Liver (tissue), 8 donors: ENCODE measurements at regions not wholly inside any gene's neighbourhood (a gene's known extent, or its start where the extent isn't known, plus 50 kb on each side); places are given as distances from the start of the nearest gene placed in this dataset.

Source experiments
- DNase-seq: peaks from one replicate; pipeline ENCODE4 v3.0.0-alpha.2; 2017; ENCODE audit warnings: low spot score
- H3K27ac ChIP-seq, 2 donors: one replicate each; pipeline ENCODE4 v1.7.0; 2013; ENCODE audit warnings: inconsistent platforms in 2 of 2, low read length in 2 of 2, control low read depth in 1 of 2, low read depth in 1 of 2, mild to moderate bottlenecking in 1 of 2
- H3K27me3 ChIP-seq, 4 donors: one replicate each; pipeline versions ENCODE4 v1.6.1 to v1.7.0; 2013; ENCODE audit warnings: low read length in 3 of 4, inconsistent platforms in 1 of 4, mild to moderate bottlenecking in 1 of 4, moderate library complexity in 1 of 4; ENCODE audit not compliant: control insufficient read depth in 4 of 4, insufficient read depth in 4 of 4
- H3K36me3 ChIP-seq, 4 donors: one replicate each; pipeline versions ENCODE4 v1.6.1 to v1.7.0; 2013; ENCODE audit warnings: low read length in 3 of 4, mild to moderate bottlenecking in 3 of 4, low read depth in 1 of 4, moderate library complexity in 1 of 4; ENCODE audit not compliant: control insufficient read depth in 4 of 4, insufficient read depth in 3 of 4
- H3K4me1 ChIP-seq, 4 donors: one replicate each; pipeline versions ENCODE4 v1.6.1 to v1.7.0; 2013; ENCODE audit warnings: low read length in 3 of 4, mild to moderate bottlenecking in 3 of 4, moderate library complexity in 1 of 4; ENCODE audit not compliant: control insufficient read depth in 4 of 4, insufficient read depth in 4 of 4
- H3K4me3 ChIP-seq, 3 donors: one replicate each; pipeline versions ENCODE4 v1.6.1 to v1.7.0; 2013; ENCODE audit warnings: low read length in 3 of 3, control low read depth in 1 of 3, low read depth in 1 of 3, mild to moderate bottlenecking in 1 of 3
- H3K9ac ChIP-seq, 2 donors: one replicate each; pipeline ENCODE4 v1.7.0; 2013; ENCODE audit warnings: low read length in 2 of 2, mild to moderate bottlenecking in 2 of 2, moderate library complexity in 2 of 2, control low read depth in 1 of 2, low read depth in 1 of 2
- H3K9me3 ChIP-seq, 4 donors: one replicate each; pipeline versions ENCODE4 v1.6.1 to v1.7.0; 2013; ENCODE audit warnings: low read length in 3 of 4; ENCODE audit not compliant: control insufficient read depth in 4 of 4
- CTCF ChIP-seq: fragments of 150-350 bp; IDR thresholded peaks from 2 replicates; pipeline ENCODE4 v1.5.1; 2017; ENCODE audit warnings: improper control_type of control experiment, low read depth, low read length; ENCODE audit not compliant: missing input control
- FOXA2 ChIP-seq: IDR thresholded peaks from 2 replicates; pipeline ENCODE4 v1.6.1; 2016; ENCODE audit warnings: antibody characterized with exemption
- HNF4A ChIP-seq, 2 donors: conservative IDR thresholded peaks; 2 replicates each; pipeline ENCODE4 v1.6.1; 2016; ENCODE audit warnings: antibody characterized with exemption in 2 of 2, mild to moderate bottlenecking in 2 of 2
- HNF4G ChIP-seq: IDR thresholded peaks from 2 replicates; pipeline ENCODE4 v1.6.1; 2016; ENCODE audit warnings: antibody characterized with exemption
- NR2F2 ChIP-seq: IDR thresholded peaks from 2 replicates; pipeline ENCODE4 v1.6.1; 2016; ENCODE audit warnings: antibody characterized with exemption
- RAD21 ChIP-seq, 2 donors: IDR thresholded peaks; 2 replicates each; pipeline ENCODE4 v1.6.1; 2016; ENCODE audit warnings: antibody characterized with exemption in 2 of 2, mild to moderate bottlenecking in 2 of 2
- REST ChIP-seq: IDR thresholded peaks from 2 replicates; pipeline ENCODE4 v1.6.1; 2016; ENCODE audit warnings: antibody characterized with exemption, mild to moderate bottlenecking
- TAF1 ChIP-seq: conservative IDR thresholded peaks from 2 replicates; pipeline ENCODE4 v1.6.1; 2016; ENCODE audit warnings: antibody characterized with exemption, mild to moderate bottlenecking
- YY1 ChIP-seq: IDR thresholded peaks from 2 replicates; pipeline ENCODE4 v1.6.1; 2016; ENCODE audit warnings: antibody characterized with exemption, mild to moderate bottlenecking
- ZBTB33 ChIP-seq: IDR thresholded peaks from 2 replicates; pipeline ENCODE4 v1.6.1; 2016; ENCODE audit warnings: antibody characterized with exemption
- WGBS: extraction: QIAGEN DNeasy Blood & Tissue Kit; methylation state at CpG from one replicate; pipeline ENCODE4 v1.1.7; 2013; 5-methylcytosine and 5-hydroxymethylcytosine counted together
- donor health status: healthy.
- donor health status: healthy.
- donor health status: healthy.
- donor health status: healthy.
- donor health status: healthy.

- H3K4me1 ChIP-seq = no peaks in the 10 kb centered on the region
- peaks cover 0 to under 1% (median 0%) of the 10 kb centered on the region in 4 donors for H3K9me3 ChIP-seq
- no peak overlapping the region for H3K9ac ChIP-seq
- TF ChIP-seq HNF4A (conservative IDR thresholded peaks at IDR 0.05) (no peak), REST (no peak), YY1 (no peak), TAF1 (no peak)
- no peaks in the 10 kb centered on the region for H3K27me3 ChIP-seq
- no peak overlapping the region for H3K4me3 ChIP-seq
- no peaks in the 10 kb centered on the region for H3K36me3 ChIP-seq
- no peak for DNase-seq
- 88% methylated on average over 11 of the region's 11 CpGs for WGBS
- no peak overlapping the region for H3K27ac ChIP-seq
These were observed 1582.1 kb upstream of the SLC10A2 start for GRCh38 chr13:104648291-104648690.

GRCh38 chr13:104645786-104646185 is 1579.6 kb upstream of the SLC10A2 start:
- WGBS = 80% methylated on average over 4 of the region's 4 CpGs
- H3K27me3 ChIP-seq = no peaks in the 10 kb centered on the region
- H3K4me1 ChIP-seq = no peaks in the 10 kb centered on the region
- DNase-seq = no peak
- H3K4me3 ChIP-seq = no peak overlapping the region
- H3K27ac ChIP-seq = no peak overlapping the region
- no peak overlapping the region for H3K9ac ChIP-seq
- H3K36me3 ChIP-seq = no peaks in the 10 kb centered on the region
- no peak for TF ChIP-seq NR2F2
- TF ChIP-seq CTCF = no peak
- no peak for TF ChIP-seq TAF1
- TF ChIP-seq FOXA2 = no peak
- no peak for TF ChIP-seq ZBTB33
- no peak for TF ChIP-seq REST
- TF ChIP-seq HNF4G = no peak
- TF ChIP-seq YY1 = no peak
- TF ChIP-seq RAD21 (IDR thresholded peaks at IDR 0.05) = no peak
- H3K9me3 ChIP-seq = no peaks in the 10 kb centered on the region
